ENCODE measurements at regions not wholly inside any gene's neighbourhood (a gene's known extent, or its start where the extent isn't known, plus 50 kb on each side); places are given as distances from the start of the nearest gene placed in this dataset.

DNA sequence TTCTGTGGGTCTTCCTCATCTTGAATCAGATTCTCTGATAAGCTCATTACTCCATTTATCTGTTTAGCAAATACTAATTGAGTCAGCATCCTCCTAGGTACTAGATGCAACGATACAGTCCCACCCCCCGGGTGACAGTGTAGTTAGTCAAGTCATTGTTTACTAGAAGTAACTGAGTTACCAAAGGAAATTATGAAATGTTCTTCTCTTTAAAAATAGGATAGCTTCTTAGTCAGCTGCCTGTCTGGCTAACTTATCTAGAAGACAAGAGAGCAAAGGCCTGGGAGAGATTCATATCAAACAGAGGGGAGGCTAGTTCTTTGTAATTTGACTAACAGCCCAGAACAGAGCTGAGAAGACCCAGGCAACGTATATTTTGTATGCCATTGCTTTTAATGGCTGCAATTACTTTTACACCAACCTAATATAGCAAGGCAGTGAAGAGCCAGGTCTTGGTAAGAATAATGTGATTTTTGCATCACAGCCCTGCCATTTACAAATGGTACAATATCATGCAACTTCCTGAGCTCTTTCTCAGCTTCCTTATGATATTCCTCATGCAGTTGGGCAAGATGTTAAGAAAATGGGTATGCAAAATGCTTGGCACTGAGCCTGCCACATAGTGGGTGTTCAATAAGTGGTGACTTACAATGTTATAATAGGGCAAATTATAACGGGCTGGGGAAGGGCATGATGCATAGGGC, 149.9 kb downstream of the CHIC2 start:
- DNase-seq (ENCODE audit: low read depth in 1 of 2, low spot score in 1 of 2): no peak
- in situ Hi-C loops (cut with HindIII; ENCODE audit: low pct_unique_long_range_greater_than_20kb, low sequenced_read_pairs): no loop called here
- TF ChIP-seq JUND (IDR thresholded peaks at IDR 0.05; ENCODE audit: low read depth): no peak

DNA sequence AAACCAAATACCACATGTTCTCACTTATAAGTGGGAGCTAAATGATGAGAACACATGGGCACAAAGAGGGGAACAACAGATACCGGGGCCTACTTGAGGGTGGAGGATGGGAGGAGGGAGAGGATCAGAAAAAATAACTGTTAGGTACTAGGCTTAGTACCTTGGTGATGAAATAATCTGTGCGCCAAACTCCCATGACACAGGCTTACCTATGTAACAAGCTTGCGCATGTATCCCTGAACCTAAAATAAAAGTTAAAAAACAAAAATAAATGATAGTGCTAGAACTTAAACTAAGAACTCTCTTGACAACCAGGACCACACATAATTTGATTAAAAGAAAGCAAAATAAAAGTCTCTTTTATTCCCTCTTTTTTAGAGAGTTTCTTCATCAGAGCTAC, 150.6 kb downstream of the CHIC2 start:
- in situ Hi-C loops (cut with HindIII; ENCODE audit: low pct_unique_long_range_greater_than_20kb, low sequenced_read_pairs): no loop called here
- DNase-seq (ENCODE audit: low read depth in 1 of 2, low spot score in 1 of 2): no peak
- TF ChIP-seq JUND (IDR thresholded peaks at IDR 0.05; ENCODE audit: low read depth): no peak

DNA sequence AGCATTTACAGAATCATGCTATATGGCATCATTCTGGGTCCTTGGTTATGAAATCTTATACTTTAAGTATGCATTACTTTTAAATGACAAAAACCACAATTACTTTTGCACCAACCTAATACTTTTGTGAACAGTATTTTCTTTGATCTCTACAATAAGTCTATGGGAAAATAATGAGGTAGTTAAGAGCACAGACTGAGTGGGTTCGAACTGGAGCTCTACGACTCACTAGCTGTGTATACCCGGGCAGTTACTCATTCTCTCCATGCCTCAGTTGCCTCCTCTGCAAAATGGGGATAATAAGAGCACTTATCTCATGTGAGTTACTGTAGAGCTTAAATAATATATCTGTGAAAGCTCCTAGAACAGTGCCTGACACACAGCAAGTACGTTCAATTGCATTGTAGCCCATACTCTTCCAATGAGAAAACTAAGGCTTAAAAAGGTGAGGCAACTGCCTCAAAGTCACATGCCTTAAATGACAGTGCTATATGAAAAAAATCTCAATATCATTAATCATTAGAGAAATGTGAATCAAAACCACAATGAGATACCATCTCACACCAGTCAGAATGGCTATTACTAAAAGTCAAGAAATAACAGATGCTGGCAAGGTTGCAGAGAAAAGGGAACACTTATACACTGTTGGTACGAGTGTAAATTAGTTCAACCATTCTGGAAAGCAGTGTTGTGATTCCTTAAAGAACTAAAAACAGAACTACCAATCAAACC, 151.5 kb downstream of the CHIC2 start:
- no peak for TF ChIP-seq JUND (IDR thresholded peaks at IDR 0.05; ENCODE audit: low read depth)
- in situ Hi-C loops (cut with HindIII; ENCODE audit: low pct_unique_long_range_greater_than_20kb, low sequenced_read_pairs): no loop called here
- DNase-seq (ENCODE audit: low read depth in 1 of 2, low spot score in 1 of 2): no peak

DNA sequence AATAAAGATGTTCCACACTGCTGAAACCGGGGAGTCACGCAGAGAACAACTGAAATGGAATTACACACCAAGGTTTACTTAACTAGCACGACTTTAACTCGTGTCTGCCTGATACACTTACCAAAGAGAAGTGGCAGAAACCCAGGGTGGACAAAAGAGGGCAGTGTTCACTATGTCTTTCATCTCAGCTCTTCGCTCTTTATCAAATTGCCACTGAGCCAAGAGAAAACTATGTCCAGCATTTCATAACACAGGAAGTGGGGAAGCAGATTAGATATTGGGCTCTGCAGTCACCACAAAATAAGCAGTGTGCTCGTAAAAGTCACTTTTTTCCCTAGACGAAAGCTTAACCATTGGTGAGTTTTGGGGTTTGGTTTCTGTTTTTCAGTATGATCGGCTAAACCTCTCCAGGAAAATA, 155.7 kb downstream of the CHIC2 start:
- no peak for TF ChIP-seq JUND (IDR thresholded peaks at IDR 0.05; ENCODE audit: low read depth)

DNA sequence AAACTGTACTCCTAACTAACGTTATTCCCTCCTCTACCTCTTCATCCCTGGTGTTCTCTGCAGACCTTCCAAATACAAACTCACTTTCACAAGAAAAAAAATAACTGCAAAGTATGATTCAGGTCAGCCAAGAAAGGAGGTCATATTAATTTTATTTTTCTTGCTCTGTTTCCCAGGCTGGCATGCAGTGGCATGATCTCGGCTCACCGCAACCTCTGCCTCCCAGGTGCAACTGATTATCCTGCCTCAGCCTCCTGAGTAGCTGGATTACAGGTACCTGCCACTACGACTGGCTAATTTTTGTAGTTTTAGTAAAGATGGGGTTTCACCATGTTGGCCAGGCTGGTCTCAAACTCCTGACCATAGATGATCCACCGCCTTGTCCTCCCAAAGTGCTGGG, 156.6 kb downstream of the CHIC2 start:
- no peak for TF ChIP-seq JUND (IDR thresholded peaks at IDR 0.05; ENCODE audit: low read depth)
- in situ Hi-C loops (cut with HindIII; ENCODE audit: low pct_unique_long_range_greater_than_20kb, low sequenced_read_pairs): no loop called here
- no peak for DNase-seq (ENCODE audit: low read depth in 1 of 2, low spot score in 1 of 2)

More for the DNA sequence above, 155.7 kb downstream of the CHIC2 start:
- in situ Hi-C loops (cut with HindIII; ENCODE audit: low pct_unique_long_range_greater_than_20kb, low sequenced_read_pairs): no loop called here
- peak in 1 of 2 experiments; percentile 54 for DNase-seq (ENCODE audit: low read depth in 1 of 2, low spot score in 1 of 2)

DNA sequence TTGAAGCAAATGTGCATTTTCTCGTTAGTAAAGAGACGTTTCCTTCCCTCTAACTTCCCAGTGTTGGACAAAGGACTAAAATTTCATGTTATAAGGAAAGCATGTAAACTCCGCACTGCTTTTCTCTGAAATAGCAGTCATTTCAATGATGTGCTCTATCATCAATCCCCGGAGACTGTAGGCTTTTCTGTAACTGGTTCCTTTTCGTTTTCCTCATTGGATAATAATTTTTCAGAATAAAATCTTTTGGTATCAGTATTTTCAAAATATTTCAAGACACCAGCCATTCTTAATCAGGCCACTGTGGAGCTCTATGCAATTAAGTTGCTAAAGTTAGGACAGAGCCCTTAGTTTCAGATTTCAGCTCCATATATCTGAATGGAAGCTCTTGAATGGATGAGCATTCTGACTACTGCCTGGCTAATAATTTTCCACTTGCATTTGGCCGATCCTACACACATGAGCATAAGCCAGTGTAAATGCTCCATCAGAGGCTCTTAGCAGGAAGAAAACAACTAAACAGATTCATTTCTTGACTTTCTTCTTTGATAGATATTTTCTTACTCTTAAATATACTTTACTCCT, 157.7 kb downstream of the CHIC2 start:
- in situ Hi-C loops (cut with HindIII; ENCODE audit: low pct_unique_long_range_greater_than_20kb, low sequenced_read_pairs): no loop called here
- DNase-seq (ENCODE audit: low read depth in 1 of 2, low spot score in 1 of 2): no peak
- no peak for TF ChIP-seq JUND (IDR thresholded peaks at IDR 0.05; ENCODE audit: low read depth)

DNA sequence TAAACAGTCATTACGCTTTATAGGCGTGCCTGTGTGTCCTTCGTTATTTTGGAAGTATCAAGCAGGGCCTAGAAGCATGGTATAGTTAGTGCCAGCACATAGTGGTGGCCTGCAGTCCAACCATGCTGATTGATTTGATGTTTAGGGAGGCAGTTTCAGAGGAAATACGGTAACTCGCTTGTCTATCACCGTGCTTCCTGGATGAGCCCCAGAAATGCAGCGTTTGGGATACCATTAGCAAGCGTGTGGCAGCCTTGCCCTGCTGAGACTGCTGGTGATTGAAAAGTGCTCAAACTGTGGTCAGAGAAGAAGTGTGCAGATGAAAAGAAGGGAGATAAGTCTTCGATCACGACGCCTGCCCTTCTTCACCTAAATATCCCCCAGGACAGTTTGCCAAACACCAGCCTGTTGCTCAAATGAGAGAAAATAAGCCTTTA, 158.4 kb downstream of the CHIC2 start:
- in situ Hi-C loops (cut with HindIII; ENCODE audit: low pct_unique_long_range_greater_than_20kb, low sequenced_read_pairs): no loop called here
- TF ChIP-seq JUND (IDR thresholded peaks at IDR 0.05; ENCODE audit: low read depth): no peak
- peak in 1 of 2 experiments; percentile 39 for DNase-seq (ENCODE audit: low read depth in 1 of 2, low spot score in 1 of 2)

DNA sequence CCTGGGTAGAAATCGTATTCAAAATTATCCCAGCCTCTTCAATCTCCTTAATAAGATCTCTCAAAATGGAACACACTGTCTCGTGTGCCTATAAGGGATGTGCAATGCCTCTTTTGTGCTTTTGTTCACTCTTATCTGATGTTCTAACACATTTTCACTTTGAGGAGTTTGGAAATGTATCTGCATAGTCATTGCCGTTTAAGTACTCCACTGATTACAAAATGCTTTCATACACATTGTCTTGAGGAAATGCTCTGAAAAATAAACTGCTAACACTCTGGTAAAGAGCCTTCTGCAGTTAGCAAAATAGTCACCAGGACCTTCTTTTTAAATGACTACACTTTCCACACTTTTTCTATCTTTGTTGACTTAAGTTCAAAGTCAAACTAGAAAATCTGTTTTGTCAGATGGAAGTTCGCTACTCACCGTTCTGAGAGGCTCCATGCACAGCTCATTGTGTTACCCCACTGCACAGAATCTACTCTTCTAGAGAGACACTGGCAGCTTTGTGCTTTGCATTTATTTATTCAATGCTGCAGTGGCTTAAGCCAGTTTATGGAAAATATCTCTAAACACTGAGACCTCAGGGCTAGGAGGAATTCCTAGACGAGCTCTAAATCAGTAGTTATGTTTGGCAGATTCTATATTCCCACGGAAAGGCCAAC, 159.0 kb downstream of the CHIC2 start:
- no peak for DNase-seq (ENCODE audit: low read depth in 1 of 2, low spot score in 1 of 2)
- in situ Hi-C loops (cut with HindIII; ENCODE audit: low pct_unique_long_range_greater_than_20kb, low sequenced_read_pairs): no loop called here
- no peak for TF ChIP-seq JUND (IDR thresholded peaks at IDR 0.05; ENCODE audit: low read depth)

DNA sequence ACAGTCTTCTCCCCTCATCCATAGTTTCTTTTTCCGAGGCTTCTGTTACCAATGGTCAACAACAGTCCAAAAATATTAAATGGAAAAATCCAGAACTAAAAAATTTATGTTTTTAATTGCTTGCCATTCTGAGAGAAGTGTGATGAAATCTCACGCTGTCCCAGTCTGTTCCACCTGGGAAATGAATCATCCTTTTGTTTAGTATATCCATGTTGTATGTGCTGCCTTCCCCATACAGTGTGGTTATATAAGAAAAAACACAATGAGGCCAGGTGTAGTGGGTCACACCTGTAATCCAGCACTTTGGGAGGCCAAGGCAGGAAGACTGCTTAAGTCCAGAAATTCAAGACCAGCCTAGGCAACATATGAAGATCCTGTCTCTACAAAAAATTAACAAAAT, 161.6 kb downstream of the CHIC2 start:
- no peak for TF ChIP-seq JUND (IDR thresholded peaks at IDR 0.05; ENCODE audit: low read depth)
- no peak for DNase-seq (ENCODE audit: low read depth in 1 of 2, low spot score in 1 of 2)
- in situ Hi-C loops (cut with HindIII; ENCODE audit: low pct_unique_long_range_greater_than_20kb, low sequenced_read_pairs): no loop called here

DNA sequence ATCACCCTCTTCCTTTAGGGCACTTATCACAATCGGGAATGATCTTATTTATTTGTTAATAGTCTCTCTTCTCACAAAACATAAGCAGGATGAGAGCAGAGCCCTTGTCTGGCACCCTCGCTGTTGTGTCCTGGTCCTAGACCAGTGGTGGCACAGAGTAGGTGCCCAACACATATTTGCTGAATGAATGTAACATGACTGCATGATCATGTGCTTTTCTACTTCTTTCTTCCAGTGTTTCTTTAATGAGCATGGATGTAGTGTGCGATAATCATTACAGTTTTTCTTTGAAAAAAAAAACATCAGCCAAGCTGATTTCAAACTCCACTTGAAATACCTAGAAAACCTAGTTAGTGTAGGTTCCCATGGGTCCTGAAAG, 164.1 kb downstream of the CHIC2 start:
- in situ Hi-C loops (cut with HindIII; ENCODE audit: low pct_unique_long_range_greater_than_20kb, low sequenced_read_pairs): no loop called here
- no peak for TF ChIP-seq JUND (IDR thresholded peaks at IDR 0.05; ENCODE audit: low read depth)
- no peak for DNase-seq (ENCODE audit: low read depth in 1 of 2, low spot score in 1 of 2)

DNA sequence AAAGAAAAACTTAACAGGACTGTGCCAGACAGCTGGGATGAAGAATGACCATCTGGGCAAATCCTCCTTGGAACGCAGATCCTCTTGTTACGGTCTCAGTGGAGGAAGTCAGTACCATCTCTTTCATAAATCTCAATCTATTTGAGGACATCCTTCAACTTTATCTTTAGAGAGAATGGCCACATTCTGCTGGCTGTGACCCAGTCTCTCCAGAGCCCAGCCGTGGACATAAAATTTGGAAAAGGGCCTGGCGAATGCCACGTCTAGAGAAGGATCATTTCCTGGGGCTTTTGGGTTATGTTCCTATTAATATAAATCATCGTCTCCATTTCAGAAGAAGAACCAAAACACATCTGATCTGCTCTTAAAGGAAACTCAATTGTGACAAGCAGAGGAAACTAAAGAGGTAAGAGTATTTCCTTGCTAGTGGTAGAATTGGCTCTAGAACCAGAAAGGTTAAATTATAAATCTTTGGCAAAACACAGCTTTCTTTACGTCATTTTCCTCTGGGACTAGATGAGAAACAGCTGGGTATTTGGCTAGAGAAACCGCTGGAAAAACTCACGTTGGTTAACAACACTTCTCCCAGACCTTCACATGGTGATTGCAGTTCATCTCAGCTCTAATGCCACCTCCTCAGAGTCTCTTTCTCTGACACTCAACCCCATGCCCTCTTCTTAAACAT, 164.7 kb downstream of the CHIC2 start:
- DNase-seq (ENCODE audit: low read depth in 1 of 2, low spot score in 1 of 2): no peak
- in situ Hi-C loops (cut with HindIII; ENCODE audit: low pct_unique_long_range_greater_than_20kb, low sequenced_read_pairs): no loop called here
- no peak for TF ChIP-seq JUND (IDR thresholded peaks at IDR 0.05; ENCODE audit: low read depth)

DNA sequence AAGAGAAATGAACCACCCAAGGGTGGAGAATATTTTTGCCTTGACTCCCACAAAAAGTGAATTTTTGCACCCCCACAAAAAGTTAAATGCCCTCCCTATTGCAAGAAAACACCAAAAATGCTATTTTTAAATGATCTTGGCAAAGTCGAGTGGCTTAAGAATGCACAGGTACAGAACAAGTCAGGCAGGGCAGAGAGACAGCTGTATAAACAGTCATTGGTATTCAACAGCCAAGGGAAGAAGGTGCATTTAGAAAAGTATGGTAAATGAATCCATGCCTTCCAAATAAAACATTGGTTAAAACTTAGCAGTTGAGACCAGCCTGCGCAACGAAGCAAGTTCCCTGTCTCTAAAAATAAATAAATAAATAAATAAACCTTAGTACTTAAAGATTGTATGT, 169.3 kb downstream of the CHIC2 start:
- peak in 1 of 2 experiments; percentile 28 for DNase-seq (ENCODE audit: low read depth in 1 of 2, low spot score in 1 of 2)
- in situ Hi-C loops (cut with HindIII; ENCODE audit: low pct_unique_long_range_greater_than_20kb, low sequenced_read_pairs): no loop called here
- no peak for TF ChIP-seq JUND (IDR thresholded peaks at IDR 0.05; ENCODE audit: low read depth)
